ENCODE measurements at regions not wholly inside any gene's neighbourhood (a gene's known extent, or its start where the extent isn't known, plus 50 kb on each side); places are given as distances from the start of the nearest gene placed in this dataset.

DNA sequence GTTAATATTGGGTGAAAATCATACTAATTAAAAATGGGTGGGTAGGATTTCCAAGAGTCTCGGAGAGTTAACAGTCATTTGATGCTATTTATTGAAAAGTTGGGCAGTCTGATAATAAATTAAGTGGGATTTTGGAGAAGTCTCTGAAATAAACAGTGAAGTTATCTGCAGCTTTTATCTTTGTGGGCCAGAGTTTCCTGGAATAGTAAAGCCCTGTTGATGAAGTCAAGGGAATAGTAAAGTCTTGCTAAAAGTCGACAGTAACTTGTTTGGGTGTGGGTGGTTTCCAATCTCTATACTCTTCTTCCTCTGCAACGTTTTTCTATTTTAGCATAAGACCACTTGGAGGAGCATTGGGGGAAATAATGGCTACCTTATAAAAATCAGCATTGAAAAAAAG lies 493.6 kb downstream of the EPM2A start:
- Mint-ChIP-seq H3K4me1 (no peaks in the 10 kb centered on the region), H3K27me3 (peaks cover 9% of the 10 kb centered on the region), H3K27ac (no peak overlapping the region), H3K36me3 (ENCODE audit: low read depth) (no peaks in the 10 kb centered on the region), H3K4me3 (no peak overlapping the region)
- ATAC-seq (no peak), DNase-seq (no peak)
- no peaks in the 10 kb centered on the region for H3K9me3 ChIP-seq (ENCODE audit: control insufficient read depth, low read length, poor library complexity, severe bottlenecking)

DNA sequence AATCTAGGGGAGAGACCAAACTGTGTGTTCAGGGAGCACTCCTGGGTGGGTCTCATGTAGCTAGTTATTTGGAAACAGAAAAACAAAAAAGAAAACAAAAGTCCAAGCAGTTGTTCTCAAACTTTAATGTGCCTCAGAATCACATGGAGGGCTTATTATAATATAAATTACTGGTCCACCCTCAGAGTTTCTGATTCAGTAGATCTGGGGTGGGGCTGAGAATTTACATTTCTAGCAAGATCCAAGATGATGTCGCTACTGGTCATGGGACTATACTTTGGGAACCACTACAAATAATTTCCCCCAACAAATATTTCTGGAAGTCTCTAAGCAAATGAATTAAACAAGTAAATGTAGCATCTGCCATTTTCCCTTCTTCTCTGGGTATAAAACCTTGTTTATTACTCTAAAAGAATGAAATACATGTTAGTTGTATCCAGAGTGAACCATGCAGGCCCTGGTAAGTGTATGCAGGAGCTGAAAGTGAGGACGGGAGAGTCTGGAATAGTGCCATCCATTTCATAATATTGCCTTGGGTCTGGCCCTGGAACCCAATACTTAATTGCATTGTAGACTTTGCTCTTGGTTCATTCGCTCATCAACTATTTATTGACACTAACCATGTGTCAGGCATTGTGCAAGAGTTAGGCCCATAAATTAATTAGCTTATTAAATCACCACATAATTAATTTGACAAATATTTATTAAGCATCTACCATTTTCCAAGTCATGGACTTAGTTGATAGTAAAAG lies 490.8 kb downstream of the EPM2A start:
- no peaks in the 10 kb centered on the region for H3K36me3 Mint-ChIP-seq (ENCODE audit: low read depth)
- no peaks in the 10 kb centered on the region for H3K9me3 ChIP-seq (ENCODE audit: control insufficient read depth, low read length, poor library complexity, severe bottlenecking)
- H3K4me3 Mint-ChIP-seq, result no peak overlapping the region
- H3K27me3 Mint-ChIP-seq, result peaks cover 6% of the 10 kb centered on the region
- no peak overlapping the region for H3K27ac Mint-ChIP-seq
- DNase-seq (no peak), ATAC-seq (no peak)
- H3K4me1 Mint-ChIP-seq, result no peaks in the 10 kb centered on the region

- Mint-ChIP-seq H3K4me3 (no peak overlapping the region), H3K27me3 (peaks cover 6% of the 10 kb centered on the region), H3K36me3 (ENCODE audit: low read depth) (no peaks in the 10 kb centered on the region), H3K4me1 (no peaks in the 10 kb centered on the region), H3K27ac (no peak overlapping the region)
- DNase-seq, result no peak
- no peaks in the 10 kb centered on the region for H3K9me3 ChIP-seq (ENCODE audit: control insufficient read depth, low read length, poor library complexity, severe bottlenecking)
- ATAC-seq, result no peak
Observed at GRCh38 chr6:145245119-145245518, 490.2 kb downstream of the EPM2A start.

- H3K27ac Mint-ChIP-seq, result no peak overlapping the region
- H3K36me3 Mint-ChIP-seq (ENCODE audit: low read depth), result no peaks in the 10 kb centered on the region
- no peaks in the 10 kb centered on the region for H3K9me3 ChIP-seq (ENCODE audit: control insufficient read depth, low read length, poor library complexity, severe bottlenecking)
- no peak overlapping the region for H3K4me3 Mint-ChIP-seq
- DNase-seq (no peak), ATAC-seq (no peak)
- peaks cover 6% of the 10 kb centered on the region for H3K27me3 Mint-ChIP-seq
- no peaks in the 10 kb centered on the region for H3K4me1 Mint-ChIP-seq
Observed at GRCh38 chr6:145247692-145248419, 487.5 kb downstream of the EPM2A start.

- H3K4me1 Mint-ChIP-seq, result no peaks in the 10 kb centered on the region
- no peaks in the 10 kb centered on the region for H3K9me3 ChIP-seq (ENCODE audit: control insufficient read depth, low read length, poor library complexity, severe bottlenecking)
- peaks cover 6% of the 10 kb centered on the region for H3K27me3 Mint-ChIP-seq
- H3K4me3 Mint-ChIP-seq, result no peak overlapping the region
- no peak overlapping the region for H3K27ac Mint-ChIP-seq
- DNase-seq, result no peak
- ATAC-seq, result no peak
- no peaks in the 10 kb centered on the region for H3K36me3 Mint-ChIP-seq (ENCODE audit: low read depth)
Observed at GRCh38 chr6:145250436-145250835, 484.9 kb downstream of the EPM2A start.

DNA sequence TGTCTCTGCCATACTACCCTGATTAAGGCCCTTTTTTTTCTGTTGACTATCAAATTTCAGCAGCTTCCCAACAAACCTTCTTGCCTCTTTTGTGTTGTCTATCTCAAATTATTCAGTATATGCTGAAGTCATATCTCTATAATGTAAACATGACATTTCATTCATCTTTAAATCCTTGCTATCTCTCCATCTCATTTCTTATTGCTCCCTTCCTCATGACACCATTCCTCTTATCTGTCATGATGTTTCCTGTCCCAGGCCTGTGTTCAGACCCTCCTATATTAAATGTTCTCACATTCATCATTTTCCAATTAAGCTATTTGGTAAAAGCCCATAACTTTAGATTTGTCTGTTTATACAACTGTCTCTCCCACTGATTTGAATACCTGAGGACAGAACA lies 482.6 kb downstream of the EPM2A start:
- H3K9me3 ChIP-seq (ENCODE audit: control insufficient read depth, low read length, poor library complexity, severe bottlenecking), result no peaks in the 10 kb centered on the region
- peaks cover 6% of the 10 kb centered on the region for H3K27me3 Mint-ChIP-seq
- no peaks in the 10 kb centered on the region for H3K4me1 Mint-ChIP-seq
- no peaks in the 10 kb centered on the region for H3K36me3 Mint-ChIP-seq (ENCODE audit: low read depth)
- DNase-seq (no peak), ATAC-seq (no peak)
- H3K27ac Mint-ChIP-seq, result no peak overlapping the region
- no peak overlapping the region for H3K4me3 Mint-ChIP-seq

- Mint-ChIP-seq H3K36me3 (ENCODE audit: low read depth) (no peaks in the 10 kb centered on the region), H3K4me3 (peak overlapping the region; percentile 10), H3K4me1 (no peaks in the 10 kb centered on the region), H3K27me3 (no peaks in the 10 kb centered on the region), H3K27ac (no peak overlapping the region)
- H3K9me3 ChIP-seq (ENCODE audit: control insufficient read depth, low read length, poor library complexity, severe bottlenecking), result no peaks in the 10 kb centered on the region
- DNase-seq (no peak), ATAC-seq (no peak)
Observed at GRCh38 chr6:145254649-145255401, 480.5 kb downstream of the EPM2A start.

GRCh38 chr6:145257704-145258103 lies 477.6 kb downstream of the EPM2A start:
- no peak for ATAC-seq
- Mint-ChIP-seq H3K27me3 (peaks cover 8% of the 10 kb centered on the region), H3K27ac (no peak overlapping the region), H3K36me3 (ENCODE audit: low read depth) (no peaks in the 10 kb centered on the region), H3K4me3 (no peak overlapping the region), H3K4me1 (no peaks in the 10 kb centered on the region)
- no peak for DNase-seq
- no peaks in the 10 kb centered on the region for H3K9me3 ChIP-seq (ENCODE audit: control insufficient read depth, low read length, poor library complexity, severe bottlenecking)

- ATAC-seq (no peak), DNase-seq (no peak)
- no peaks in the 10 kb centered on the region for H3K36me3 Mint-ChIP-seq (ENCODE audit: low read depth)
- no peaks in the 10 kb centered on the region for H3K4me1 Mint-ChIP-seq
- no peak overlapping the region for H3K27ac Mint-ChIP-seq
- no peaks in the 10 kb centered on the region for H3K9me3 ChIP-seq (ENCODE audit: control insufficient read depth, low read length, poor library complexity, severe bottlenecking)
- H3K4me3 Mint-ChIP-seq, result no peak overlapping the region
- peaks cover 8% of the 10 kb centered on the region for H3K27me3 Mint-ChIP-seq
Observed at GRCh38 chr6:145258122-145258521, 477.2 kb downstream of the EPM2A start.

GRCh38 chr6:145260484-145261175 lies 474.7 kb downstream of the EPM2A start:
- no peaks in the 10 kb centered on the region for H3K36me3 Mint-ChIP-seq (ENCODE audit: low read depth)
- no peak for ATAC-seq
- no peak overlapping the region for H3K4me3 Mint-ChIP-seq
- H3K27ac Mint-ChIP-seq, result no peak overlapping the region
- no peaks in the 10 kb centered on the region for H3K4me1 Mint-ChIP-seq
- H3K27me3 Mint-ChIP-seq, result peaks cover 20% of the 10 kb centered on the region
- no peaks in the 10 kb centered on the region for H3K9me3 ChIP-seq (ENCODE audit: control insufficient read depth, low read length, poor library complexity, severe bottlenecking)
- no peak for DNase-seq

- no peak overlapping the region for H3K4me3 Mint-ChIP-seq
- no peaks in the 10 kb centered on the region for H3K9me3 ChIP-seq (ENCODE audit: control insufficient read depth, low read length, poor library complexity, severe bottlenecking)
- H3K36me3 Mint-ChIP-seq (ENCODE audit: low read depth), result no peaks in the 10 kb centered on the region
- no peak for DNase-seq
- peaks cover 20% of the 10 kb centered on the region for H3K27me3 Mint-ChIP-seq
- H3K4me1 Mint-ChIP-seq, result no peaks in the 10 kb centered on the region
- no peak overlapping the region for H3K27ac Mint-ChIP-seq
- no peak for ATAC-seq
Observed at GRCh38 chr6:145261758-145262157, 473.6 kb downstream of the EPM2A start.

GRCh38 chr6:145262771-145263170 lies 472.5 kb downstream of the EPM2A start:
- H3K9me3 ChIP-seq (ENCODE audit: control insufficient read depth, low read length, poor library complexity, severe bottlenecking), result no peaks in the 10 kb centered on the region
- Mint-ChIP-seq H3K4me3 (no peak overlapping the region), H3K36me3 (ENCODE audit: low read depth) (no peaks in the 10 kb centered on the region), H3K27ac (no peak overlapping the region), H3K27me3 (peaks cover 20% of the 10 kb centered on the region), H3K4me1 (no peaks in the 10 kb centered on the region)
- DNase-seq, result no peak
- ATAC-seq, result no peak

DNA sequence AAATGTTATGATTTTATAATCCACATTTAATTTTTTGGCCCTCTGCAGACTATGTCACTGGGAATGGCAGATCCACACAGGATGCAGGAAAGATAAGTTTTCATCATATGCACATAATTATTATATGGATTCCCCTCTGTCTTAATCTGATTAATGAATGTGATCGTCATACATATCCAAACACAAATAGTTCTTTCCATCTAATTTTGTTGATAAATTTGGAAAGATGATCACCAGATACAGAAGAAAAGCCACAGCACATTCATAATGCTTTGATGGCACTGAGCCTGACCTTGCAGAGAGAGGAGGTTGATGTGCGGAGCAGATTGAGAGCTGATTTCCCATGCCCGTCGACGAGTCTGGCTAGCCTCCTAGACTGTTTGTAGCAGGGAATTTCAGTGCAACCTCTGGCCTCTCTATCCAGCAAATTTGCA lies 471.5 kb downstream of the EPM2A start:
- DNase-seq, result no peak
- Mint-ChIP-seq H3K4me1 (no peaks in the 10 kb centered on the region), H3K27me3 (peaks cover 20% of the 10 kb centered on the region), H3K36me3 (ENCODE audit: low read depth) (no peaks in the 10 kb centered on the region), H3K27ac (no peak overlapping the region), H3K4me3 (no peak overlapping the region)
- no peak for ATAC-seq
- H3K9me3 ChIP-seq (ENCODE audit: control insufficient read depth, low read length, poor library complexity, severe bottlenecking), result no peaks in the 10 kb centered on the region

Data from T-helper 17 cell (primary cell).